NCI-H748 (cell line): ENCODE measurements at regions not wholly inside any gene's neighbourhood (a gene's known extent, or its start where the extent isn't known, plus 50 kb on each side); places are given as distances from the start of the nearest gene placed in this dataset.

Experiments
- DNase-seq: peaks from one replicate; lab custom pipeline; 2025; ENCODE audit not compliant: unreplicated experiment; lab: John Stamatoyannopoulos, UW

DNA sequence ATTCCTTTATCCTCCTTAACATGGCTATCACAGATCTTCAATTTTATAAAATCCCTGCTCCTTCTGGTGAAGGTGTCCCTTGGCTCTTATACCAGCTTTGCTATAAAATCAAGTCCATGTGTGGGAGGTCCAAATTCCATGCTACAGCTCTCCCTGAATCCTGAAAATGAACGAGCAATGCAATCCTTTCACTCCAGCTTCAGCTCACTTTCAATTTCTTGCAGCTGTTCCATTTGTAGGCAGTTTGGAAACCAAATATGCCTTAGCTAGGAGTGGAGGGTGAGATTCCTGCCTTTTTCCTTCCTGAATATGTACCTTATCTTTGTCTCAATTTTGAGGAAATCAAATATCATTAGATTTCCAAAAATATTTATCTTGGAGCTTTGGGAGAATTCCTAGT lies 402.6 kb downstream of the TTLL7 start:
- DNase-seq = no peak

DNA sequence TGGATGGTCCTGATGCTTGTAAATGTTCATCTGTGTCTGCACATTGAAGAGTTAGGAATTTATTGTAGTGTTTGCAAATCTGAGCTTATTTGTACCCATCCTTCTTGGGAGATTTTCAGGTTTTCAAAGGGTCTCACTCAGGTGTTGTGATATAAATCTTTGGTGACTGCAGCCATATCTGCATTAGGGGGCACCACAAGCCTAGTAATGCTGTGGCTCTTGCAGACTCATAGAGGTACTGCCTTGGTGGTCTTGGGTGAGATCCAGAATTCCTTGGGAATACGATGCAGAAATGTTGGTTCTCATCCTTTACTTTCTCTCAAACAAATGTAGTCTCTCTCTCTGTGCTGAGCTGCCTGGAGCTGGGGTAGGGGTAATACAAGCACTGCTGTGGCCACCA lies 405.9 kb downstream of the TTLL7 start:
- DNase-seq = no peak

DNA sequence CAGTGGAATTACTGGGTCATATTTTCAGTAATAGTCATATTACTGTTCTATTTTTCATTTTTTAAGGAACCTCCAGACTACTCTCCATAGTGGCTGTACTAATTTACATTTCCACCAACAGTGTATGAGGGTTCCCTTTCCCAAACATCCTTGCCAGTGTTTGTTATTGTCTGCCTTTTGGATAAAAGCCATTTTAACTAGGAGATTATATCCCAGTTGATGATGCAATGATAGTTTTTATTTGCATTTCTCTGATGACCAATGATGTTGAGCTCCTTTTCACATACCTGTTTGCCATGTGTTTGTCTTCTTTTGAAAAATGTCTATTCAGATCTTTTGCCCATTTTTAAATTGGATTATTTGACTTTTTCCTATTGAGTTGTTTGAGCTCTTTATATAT lies 410.8 kb downstream of the TTLL7 start:
- no peak for DNase-seq

DNA sequence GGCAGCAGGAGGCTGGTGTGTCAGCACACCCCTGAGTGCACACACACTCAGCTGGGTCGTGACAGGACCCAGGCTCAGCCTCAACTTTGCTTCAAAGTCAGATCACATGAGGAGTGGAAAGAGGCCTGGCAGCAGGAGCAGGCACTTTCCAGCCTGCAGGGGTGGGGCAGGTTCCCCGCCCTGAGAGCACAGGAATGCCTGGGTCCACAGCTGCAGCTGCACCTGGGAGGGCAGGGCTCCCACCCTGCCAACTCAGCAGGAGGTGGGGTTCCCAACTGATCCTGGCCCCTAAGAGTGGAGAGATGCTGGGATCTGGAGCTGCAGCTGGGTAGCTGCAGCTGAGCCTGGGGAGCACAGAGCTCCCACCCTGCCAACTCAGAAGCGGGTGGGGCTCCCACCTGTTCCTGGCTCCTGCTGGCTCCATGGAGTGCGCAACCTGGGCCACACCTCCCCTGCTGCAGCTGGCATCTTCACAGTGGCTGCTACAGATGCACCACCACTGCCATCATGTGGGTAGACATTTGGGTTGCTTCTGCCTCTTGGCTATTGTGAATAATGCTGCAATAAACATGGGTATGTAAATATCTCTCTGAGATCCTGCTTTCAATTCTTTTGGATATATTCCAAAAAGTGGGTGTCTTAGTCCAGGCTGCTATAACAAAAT lies 415.4 kb downstream of the TTLL7 start:
- peak; percentile 82 for DNase-seq

DNA sequence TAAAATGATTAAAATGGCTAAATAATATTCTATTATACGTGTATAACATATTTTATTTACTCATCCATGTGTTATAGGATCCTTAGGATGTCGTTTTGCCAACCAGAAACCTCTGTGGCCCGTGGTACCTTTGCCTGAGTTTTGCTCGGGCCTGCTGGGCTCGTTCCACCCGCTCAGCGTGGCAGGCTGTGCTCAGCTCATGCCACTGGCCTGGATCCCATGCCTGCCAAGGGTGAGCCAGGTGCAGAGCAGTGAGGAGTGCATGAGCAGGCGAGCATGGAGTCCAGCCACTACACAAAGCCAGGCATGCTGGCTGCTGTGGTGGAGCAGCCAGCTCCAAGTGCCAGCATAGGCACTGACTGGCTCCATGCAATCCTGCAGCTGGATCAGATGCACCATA lies 417.2 kb downstream of the TTLL7 start:
- no peak for DNase-seq

DNA sequence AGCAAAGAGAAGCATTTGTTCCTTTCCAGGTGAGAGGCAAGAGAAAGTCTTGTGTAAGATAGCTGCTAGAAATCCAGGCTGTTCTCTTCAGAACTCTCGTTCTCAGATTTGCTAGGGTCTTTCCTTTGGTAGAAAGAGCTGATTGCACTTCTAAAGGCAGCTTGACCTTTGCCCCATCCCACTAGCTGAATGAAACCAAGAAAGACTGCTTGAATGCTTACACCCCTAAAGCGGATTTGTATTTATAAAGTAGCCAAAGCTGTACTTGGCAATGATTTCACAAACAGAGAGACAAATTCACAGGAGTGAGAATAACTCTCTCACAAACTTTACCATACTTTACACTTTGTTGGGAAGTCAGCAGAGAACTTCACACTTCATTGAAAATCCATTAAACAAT lies 424.1 kb downstream of the TTLL7 start:
- DNase-seq = no peak

DNA sequence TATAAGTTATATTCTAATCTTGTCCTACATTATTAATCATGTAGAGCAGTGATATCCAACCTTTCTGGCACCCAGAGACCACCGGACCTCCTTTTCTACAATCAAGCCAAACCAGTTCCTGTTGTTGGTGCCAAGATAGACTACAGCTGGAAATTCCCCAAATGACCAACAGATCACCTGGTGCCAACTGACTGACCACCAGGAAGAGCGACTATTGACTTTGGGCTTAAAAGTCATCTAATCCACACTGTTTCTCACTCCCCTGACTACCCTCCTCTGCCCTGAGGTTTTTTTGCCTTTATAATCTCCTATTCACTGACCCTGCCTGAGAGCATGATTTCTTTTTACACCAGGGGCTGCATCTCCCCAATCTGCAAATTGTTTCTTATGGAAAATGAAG lies 425.2 kb downstream of the TTLL7 start:
- no peak for DNase-seq

DNA sequence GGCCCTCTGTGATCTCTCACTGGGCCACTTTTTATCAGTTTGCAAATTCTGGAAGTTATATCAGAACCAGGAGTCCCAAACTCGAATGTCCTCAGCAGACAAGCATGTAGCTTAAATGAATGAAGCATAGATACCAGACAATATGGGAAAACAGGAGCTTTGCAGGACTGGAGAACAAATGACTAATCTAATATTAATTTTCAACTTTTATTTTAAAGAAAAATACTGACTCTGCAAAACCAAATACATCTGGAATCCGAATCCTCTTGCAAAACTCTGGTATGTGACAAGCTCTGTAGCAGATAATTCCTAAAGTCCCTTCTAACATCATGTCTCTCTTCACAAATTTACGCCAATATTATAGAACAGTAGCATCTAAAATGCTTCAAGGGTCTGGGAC lies 427.4 kb downstream of the TTLL7 start:
- no peak for DNase-seq

DNA sequence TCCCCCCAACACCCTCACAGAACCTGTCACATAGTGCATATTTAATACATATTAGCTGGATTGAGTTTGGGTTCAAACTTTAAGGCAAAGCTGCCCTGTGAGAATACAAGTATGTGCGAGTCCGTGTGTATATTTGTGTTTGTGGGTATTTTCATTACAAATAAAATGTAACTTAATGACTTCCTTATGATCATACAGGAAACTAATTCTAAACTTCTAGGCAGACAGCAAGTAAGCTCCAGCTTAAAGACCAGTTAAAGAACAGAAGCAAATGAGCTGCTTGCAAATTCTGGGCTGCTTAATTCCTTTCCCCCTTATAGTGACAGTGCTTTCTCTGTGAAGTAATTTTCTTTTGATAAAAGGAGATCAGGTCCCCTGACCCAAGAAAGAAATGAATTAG lies 437.6 kb downstream of the TTLL7 start:
- DNase-seq = no peak

DNA sequence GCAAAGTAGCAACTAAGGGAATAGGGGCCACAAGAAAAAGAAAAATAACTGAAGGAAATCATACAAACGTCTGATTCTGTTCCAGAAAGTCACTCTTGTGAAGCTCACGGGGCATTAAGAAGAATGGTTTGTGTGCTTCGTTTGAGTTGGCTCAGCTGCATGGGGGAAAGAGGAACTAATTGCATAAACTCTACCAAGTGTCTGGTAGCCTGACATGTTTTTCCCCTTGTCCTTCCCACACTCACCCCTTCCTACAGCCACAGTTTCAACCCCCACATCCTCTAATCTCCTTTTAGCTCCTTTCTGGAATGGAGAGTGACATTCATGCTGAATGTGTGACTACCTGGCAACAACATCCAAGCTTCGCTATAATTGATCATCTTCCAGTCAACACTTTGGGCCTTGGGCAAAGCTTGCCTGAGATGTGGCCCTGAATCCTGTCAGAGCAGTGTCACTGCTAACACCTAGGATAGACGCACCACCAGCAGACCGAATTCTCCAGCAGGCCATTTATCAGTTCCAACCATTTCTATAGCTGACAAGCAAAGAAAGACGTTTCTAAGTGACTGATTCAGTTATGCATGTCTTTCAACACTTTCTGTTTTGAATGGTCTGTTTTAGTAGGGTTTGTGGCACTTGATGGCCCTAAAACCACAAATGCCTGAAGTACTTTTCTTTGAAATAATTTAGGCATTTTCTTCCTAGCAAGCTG lies 439.6 kb downstream of the TTLL7 start:
- DNase-seq = no peak

DNA sequence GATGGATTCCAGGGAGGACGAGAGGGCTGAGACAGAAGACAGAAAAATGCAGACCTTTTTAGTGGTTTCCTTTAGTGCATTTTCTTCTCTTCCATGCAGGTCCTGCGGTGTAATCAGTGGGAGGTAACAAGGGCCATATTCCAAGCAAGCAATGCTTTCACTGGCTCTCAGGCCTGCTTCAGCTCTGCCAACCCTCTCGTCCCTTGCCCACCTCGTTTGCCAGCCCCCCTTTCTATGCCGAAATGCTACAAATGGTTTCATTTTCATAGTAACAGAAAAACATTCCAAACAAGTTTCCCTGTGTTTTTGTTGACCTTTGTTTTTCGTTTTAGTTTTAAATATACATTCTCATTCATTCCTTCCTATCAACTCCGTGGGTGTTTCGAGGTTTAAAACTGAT lies 443.1 kb downstream of the TTLL7 start:
- DNase-seq = no peak

DNA sequence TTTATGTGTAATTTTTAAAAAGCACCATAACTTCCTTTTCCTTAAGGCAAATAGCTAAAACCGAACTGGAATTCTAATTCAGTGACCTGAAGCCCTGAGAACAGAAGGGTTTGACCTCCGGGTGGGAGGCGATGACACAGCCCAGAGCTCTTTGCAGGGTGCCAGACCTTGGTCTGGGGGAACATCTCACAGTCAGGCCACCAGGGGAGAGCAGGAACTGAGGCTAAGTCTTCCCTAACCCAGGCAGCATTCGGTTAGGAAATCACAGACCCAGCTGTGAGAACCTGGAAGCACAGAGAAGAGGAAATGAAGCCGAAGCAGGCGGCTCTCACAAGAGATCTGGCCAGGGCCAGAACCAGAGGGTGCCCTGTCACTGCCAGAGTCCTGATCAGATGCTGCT lies 444.8 kb downstream of the TTLL7 start:
- no peak for DNase-seq

DNA sequence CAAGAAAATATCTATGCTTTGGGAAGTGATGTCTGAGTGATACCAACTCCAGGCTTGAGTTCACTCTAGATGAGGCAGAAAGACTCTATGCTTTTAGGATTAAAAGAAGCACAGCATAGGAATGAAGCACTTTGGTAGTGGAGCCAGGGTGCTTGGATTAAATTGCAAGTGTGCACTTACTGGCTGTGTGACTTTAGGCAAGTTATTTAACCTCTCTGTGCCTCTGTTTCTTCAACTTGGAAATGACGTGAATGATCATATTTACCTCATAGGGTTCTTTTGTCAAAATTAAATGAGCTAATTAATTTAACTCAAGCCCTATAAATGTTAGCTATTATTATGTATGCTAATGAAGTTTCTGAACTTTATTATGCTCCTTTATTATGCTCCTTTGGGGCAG lies 446.1 kb downstream of the TTLL7 start:
- no peak for DNase-seq

DNA sequence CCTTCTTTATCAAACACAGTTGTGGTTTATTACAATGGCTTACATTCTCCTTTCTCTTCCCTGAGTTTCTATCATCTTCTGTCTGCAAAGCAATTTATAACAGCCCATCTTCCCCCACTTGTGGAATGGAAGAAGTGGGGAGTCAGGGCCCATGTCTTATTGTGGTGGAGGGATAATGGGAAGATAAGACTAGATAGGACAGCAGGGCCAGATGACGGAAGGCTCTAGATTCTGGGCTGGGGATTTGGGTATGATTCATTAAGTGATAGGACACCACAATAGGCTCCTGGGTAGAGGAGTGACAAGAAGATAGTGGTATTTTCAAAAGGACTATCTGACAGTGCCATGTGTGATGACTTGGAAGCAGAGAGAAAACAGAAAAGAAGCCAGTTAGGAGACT lies 450.6 kb downstream of the TTLL7 start:
- no peak for DNase-seq

DNA sequence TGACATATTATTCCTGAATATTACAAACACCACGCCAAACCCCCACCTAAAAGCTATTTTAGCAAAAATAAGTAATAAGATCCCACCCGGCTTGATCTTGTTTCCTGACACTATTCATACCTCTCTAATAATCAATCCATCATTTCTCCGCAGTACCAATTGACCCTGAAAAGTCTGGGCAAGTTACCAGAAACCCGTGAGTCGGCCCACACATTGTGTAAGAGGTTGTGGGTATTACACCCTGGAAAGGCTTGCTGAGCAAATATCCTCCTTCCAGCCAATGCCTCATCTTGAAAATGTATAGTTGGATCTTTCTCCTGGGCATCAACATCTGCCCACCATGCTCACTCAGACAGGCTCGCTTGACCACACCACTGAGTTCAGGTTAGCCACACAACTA lies 451.0 kb downstream of the TTLL7 start:
- DNase-seq = no peak

DNA sequence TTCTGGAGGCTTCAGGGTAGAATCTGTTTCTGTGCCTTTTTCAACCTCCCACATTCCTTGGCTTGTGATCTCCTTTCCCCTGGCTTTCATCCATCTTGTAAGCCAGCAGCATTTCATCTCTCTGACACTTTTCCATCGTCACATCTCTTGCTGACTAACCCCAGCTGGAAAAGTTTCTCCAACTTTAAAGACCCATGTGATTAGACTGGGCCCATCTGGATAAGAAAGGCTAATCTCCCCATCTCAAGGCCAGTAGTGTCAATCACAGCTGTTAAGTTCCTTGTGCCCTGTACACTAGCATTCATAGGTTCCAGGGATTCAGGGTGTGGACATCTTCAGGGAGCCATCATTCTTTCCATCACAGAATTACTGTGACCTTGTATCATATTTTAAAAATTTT lies 452.1 kb downstream of the TTLL7 start:
- DNase-seq = no peak

DNA sequence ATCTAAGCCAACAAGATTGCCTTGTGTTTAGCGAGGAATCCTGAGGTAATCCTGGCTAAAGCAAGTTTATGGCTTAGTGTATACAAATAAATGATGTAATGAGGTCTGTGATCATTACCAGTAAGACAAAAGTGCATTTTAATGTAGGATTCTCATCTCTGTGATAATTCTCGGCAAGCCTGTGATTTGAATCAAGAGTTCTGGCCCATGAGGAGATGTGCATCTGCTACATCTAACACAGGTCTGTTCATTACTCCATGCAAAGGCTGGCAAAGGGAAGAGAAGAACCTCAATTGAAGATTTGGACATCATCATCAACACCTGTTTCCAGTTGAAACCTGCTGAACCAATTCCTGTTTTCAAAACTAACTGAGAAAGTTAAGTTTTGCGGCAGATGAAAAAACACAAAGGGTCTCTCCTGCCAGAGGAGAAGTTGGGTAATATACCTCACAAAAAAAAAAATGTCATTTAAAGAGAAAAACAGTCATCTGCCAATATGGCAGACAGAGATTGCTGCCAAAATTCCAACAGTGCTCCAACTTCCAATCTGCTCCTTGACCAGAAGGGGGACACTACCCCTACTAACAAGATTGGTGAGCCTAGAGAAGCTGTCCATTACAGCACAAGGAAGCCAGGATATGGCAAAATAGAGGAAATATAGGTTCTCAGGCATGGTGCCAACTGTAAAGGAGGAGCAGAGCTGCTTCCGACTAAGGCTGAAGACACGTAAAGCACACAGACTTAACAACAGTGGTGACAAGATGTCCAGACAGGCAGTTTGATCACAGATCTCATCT lies 453.7 kb downstream of the TTLL7 start:
- DNase-seq = no peak

DNA sequence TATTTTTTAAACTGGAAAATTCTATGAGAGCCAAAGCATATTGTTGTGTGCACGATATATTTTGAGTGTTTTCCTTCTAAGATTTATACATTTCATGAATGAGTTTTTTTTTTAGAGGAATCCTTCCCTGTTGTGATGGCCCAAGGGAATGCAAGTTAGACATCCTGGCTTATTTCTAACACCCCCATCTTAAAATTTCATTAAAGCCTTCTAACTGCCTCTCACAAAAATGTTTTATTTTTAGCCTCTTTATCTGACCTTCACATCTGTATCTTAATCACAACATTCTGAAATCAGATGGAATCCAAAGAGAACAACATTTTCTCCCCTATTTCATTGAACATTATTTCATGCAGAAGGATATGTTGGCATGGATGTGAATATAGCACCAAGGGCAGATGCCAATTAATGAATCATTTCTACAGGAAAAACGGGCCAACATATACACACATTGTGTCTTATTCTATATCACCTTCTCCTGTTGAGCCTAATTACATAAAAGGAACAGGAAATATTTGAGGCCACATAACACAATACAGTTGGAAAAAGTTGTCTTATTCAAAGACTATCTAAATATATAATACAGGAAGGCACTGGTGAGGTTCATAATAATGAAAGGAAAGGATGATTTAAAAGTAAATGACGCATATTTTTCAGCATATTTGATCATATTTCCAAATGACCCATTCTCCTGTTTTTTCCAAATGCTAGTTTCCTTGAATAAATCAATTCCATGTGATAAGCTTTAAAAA lies 455.5 kb downstream of the TTLL7 start:
- no peak for DNase-seq

DNA sequence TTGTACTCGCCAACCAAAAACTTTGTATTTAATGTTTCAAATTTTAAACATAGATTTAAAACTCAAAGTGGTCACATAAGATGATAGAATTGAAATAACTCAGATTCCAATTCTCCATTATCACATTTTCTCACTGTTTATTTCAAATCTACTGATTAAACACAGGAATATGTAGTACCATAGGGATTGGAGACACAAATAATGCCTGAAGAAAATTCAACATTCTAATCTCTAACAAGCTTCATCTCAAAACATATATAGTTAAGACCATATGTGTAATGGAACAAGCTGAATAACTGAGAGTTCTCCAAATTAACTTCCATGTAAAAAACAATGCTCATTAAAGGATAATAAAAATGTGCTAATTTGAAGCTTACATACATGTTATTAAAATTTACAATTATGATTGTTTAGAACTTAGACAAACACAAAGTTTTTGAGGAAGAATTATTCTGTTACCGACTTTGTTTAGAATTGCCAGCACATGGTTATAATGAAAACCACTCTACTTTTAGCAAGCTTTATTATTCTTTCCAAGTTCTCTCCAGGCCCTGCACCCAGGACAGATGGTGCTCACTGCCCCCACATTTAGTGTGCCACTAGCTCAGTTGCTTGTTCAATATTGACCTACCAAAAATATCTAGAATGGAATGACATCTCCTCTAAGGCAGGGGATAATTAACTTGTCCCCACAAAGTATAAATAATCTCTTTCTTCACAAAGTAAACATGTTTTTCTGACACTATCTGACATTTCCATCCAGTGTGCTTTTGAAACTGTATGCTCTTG lies 467.2 kb downstream of the TTLL7 start:
- no peak for DNase-seq

DNA sequence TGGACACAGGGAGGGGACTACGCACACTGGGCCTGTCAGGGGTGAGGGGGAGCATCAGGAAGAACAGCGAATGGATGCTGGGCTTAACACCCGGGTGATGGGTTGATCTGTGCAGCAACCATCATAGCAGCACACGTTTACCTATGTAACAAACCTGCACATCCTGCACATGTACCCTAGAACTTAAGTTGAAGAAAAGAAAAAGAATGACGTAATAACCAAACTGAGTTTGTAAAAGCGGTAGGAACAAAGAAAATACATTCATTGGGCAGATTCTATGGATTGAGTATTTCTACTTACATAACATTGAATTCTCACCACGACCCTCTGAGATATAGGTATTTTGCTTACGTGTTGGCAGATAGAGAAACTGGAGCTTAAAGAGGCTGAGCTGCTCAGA lies 468.4 kb downstream of the TTLL7 start:
- no peak for DNase-seq

DNA sequence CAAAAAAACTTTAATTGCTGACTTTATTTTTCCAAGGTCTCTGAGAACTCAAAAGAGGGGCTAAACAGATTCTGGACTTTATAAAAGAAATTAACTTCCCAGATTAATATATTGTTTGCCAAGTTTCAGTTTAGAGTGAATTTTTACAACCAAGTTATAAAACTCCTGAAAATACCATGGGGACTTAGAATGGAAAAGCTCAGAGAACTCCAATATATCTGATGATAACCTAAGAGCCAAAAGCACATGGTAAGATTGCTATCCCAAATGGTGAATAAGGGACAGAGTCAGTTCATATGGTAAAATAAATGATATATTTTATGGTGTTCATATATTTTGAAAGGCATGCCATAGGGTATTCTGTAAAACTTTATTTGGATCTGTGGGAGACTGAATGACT lies 470.9 kb downstream of the TTLL7 start:
- DNase-seq = no peak
